ENCODE measurements at regions not wholly inside any gene's neighbourhood (a gene's known extent, or its start where the extent isn't known, plus 50 kb on each side); places are given as distances from the start of the nearest gene placed in this dataset.

DNA sequence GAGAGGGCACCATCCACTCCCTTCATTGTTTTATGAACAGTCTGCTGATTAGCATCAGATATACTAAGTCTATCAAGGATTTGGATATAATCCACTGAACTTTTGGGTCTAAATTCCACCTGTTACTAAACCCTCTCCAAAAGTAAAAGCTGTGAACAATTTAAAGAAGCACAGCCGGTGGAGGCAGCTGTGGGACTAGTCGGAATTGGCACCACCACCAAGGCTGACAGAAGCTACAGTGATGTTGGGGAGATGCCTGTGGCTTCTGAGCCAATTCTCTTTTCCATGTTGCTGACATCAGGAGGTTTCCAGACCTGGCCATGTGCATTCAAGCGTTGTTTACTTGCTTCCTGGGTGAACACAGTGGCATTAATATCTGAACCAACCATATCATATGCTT is 679.0 kb upstream of the CA10 start:
- DNase-seq = no peak

GRCh38 chr17:52831536-52831935 is 673.0 kb upstream of the CA10 start:
- DNase-seq = no peak

- no peak for DNase-seq
These were observed 670.1 kb upstream of the CA10 start for GRCh38 chr17:52828621-52829020.

DNA sequence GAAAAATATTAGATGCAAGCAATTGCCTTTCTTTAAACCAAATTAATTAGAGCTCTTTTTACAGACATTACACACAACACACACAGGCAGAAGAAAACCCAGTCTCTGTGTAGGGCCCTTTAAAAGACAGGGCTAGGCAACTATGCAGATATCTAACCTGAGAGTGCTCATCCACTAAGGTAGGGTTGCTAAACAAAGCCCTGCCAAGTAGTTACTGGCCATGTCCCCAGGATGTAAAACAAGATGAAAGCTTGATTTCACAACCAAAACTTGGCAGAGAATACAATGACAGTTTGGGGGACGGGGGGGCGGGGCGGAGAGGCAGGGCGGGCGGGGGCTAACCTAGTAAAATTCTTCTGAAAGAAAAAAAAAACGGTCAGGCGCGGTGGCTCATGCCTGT is 669.0 kb upstream of the CA10 start:
- DNase-seq = no peak

DNA sequence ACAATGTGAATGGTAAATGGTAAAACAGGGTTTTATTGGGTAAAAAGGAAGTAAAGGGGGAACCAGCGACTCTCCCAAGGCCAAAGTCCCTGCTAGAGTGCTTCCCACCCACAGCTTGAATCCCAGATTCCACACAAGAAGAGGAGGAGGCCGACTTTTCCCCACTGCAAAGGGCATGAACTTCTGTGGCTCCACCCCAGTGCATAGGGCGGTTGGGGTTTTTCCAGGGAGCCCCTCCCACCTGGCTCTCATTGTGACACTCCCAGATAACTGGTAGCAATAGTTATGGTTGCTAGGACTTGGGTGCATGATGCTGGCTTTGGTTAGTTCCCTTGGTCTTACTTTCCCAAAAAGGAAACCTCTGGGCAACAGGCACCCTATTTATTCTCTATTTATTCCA is 666.0 kb upstream of the CA10 start:
- no peak for DNase-seq

DNA sequence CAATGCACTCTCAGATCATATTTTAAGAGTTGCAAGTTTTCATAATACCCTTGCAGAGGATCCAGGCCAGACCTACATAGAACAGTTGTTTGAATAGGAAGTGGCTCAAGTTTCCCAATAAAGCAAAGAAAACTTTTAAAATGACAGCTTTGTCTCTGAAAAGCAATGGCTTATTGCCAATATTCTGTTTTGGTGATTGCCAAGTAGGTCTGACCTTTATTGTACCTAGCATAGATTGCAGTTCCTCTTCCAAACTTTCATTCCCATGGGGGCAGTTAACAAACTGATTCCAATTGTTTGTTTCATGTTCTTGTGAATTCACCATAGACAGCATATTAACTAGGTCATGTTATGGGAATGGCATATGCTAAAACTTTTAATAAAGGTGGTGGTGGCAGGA is 664.6 kb upstream of the CA10 start:
- DNase-seq = no peak

GRCh38 chr17:52790359-52790955 is 631.9 kb upstream of the CA10 start:
- no peak for DNase-seq

DNA sequence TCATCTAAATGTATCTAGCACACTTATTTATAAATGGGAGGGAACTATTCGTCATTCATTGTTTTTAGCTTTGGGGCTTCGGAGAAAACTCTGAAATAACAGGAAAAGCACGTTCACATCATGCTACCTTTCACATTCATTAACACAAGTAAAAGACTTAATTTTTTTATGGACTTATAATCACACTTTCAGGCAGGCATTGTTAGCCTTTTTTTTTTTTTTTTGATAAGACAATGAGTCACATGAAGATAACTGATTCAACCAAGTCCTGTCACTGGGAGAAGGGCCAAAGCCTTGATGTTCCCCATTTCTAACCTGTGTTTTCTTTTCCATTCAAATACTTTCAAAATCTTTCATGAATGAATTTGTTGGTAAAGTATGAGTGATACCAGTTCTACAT is 631.3 kb upstream of the CA10 start:
- DNase-seq = no peak

- no peak for DNase-seq
These were observed 617.7 kb upstream of the CA10 start for GRCh38 chr17:52776234-52776633.

DNA sequence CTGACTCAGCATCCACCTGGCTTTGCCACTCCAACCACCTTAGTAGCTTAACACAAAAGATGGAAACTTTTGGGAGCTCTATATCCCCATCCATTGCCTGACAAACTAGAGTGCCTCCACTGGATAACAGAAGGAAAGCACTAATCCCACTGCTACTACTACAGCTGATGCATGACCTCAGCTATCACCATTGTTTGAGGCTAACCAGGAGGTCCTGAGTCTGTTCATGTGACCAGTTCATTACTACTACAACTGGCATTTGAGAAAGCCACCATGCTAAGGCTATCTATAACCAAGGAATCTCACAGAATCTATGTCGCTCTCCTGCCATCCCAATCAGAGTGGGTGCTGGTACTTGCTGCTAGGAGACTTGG is 604.3 kb upstream of the CA10 start:
- DNase-seq = no peak

DNA sequence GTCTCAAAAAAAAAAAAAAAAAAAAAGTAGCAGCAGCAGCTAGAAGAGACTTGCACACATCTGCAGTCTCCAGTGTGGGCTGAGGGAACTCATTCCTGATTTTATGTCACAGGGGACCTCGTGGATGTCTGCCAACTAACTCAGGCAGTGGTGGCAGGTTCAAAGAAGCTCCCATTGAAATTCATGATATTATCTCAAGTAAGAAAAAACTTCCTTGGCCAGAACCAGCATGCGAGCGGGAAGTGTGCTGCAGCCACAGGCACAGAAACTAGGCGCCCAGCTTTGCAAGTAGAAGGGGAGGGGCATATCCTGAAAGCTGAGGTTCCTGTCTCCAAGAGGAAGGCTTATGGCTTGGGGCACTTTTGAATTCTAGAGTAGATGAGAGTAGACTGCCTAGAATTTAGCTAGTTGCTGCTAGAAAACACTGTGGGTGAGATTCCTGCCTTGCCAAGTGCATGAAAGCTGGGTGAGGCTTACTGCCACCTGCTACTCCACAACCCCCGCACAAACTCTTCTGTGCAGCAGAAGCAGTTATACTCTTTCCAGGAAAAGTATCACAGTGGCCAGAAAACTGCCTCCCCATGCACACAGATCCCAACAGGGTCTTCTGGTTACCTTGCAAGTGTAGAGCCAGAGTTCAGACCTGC is 603.8 kb upstream of the CA10 start:
- DNase-seq = no peak

- DNase-seq = no peak
These were observed 601.4 kb upstream of the CA10 start for GRCh38 chr17:52759864-52760263.

GRCh38 chr17:52758481-52758880 is 600.0 kb upstream of the CA10 start:
- no peak for DNase-seq

- no peak for DNase-seq
These were observed 598.2 kb upstream of the CA10 start for GRCh38 chr17:52756746-52757145.

DNA sequence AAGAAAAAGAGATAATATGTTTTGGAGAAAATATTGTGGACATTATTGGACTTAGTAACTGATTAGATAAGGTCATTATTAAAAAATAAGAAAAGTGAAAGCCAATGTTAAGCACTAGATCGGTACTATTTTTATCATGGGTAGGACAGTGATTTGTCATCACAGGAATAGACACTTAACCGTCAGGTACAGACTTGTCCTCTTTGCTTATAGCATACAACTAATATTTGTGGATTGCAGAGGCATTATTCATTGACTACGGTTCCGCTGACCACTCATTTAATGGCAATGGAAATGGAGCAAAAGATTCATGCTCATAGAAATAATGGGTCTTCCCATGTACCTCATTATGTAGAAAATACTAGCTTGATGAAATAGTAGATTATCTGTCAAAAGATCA is 596.3 kb upstream of the CA10 start:
- no peak for DNase-seq

DNA sequence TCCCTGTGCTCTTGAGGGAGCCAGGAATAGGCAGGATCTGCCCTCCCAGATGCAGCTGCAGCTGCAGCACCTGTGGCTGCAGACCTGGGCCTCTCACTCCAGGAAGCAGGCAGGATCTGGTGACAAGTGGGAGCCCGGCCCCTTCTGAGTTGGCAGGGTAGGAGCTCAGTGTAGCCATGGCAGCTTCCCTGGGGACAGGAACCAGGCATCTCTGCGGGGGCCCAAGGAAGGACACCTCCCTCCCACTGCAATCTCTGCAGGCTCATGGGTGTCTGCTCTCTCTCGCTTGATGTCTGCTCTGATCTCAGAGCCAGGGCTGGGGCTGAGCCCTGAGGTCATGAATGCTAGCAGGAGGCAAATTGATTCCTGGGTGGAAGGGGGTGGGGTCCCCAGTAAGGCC is 592.5 kb upstream of the CA10 start:
- DNase-seq = peak; percentile 80

DNA sequence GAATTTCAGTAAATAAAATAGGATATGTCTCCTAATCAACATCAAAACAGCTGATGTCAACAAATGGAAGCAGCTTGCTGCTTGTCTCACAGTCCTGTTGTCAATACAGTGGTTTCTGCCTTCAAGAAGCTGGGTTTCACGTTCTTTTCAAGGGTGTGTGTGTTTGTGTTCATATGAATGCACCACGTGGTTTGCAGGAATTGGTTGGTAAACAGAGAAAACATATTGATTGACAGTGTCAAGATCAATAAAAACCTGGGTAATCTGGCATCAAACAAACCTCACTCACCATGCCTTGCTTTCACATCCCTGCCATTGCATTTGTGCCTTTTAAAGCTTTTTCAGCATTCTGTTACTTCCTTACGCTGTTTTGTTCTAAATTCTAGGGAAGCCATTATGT is 585.7 kb upstream of the CA10 start:
- no peak for DNase-seq

- DNase-seq = no peak
These were observed 581.5 kb upstream of the CA10 start for GRCh38 chr17:52740006-52740405.

DNA sequence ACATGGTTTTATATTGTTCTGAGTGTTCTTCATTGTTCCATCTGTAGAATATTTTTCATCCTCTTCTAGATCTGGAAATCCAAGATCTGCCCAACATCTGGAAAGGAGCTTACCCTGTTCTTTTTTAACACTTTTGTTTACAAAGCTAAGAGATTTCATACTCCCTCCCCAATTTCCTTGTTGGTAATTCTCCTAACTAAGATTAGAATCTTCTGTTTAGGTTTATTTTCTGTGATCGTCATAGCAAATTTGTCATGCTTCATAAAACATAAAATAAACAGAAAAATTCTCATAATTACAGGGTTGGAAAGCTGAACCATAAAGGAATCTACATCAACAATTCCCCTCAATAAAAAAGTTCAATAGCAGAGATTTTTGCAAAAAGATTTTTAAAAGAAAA is 580.3 kb upstream of the CA10 start:
- DNase-seq = no peak

DNA sequence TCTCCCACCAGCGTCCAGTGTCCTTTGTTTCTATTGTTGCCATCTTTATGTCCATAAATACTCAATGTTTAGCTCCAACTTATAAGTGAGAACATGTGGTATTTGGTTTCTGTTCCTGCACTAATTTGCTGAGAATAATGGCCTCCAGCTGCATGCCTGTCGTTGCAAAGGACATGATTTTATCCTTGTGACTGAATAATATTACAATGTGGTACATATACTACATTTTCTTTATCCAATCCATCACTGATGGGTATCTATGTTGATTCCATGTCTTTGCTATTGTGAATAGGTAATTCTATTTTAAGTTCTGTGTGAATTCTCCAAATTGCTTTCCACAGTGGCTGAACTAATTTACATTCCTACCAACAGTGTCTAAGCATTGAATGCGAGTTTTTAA is 578.6 kb upstream of the CA10 start:
- no peak for DNase-seq

DNA sequence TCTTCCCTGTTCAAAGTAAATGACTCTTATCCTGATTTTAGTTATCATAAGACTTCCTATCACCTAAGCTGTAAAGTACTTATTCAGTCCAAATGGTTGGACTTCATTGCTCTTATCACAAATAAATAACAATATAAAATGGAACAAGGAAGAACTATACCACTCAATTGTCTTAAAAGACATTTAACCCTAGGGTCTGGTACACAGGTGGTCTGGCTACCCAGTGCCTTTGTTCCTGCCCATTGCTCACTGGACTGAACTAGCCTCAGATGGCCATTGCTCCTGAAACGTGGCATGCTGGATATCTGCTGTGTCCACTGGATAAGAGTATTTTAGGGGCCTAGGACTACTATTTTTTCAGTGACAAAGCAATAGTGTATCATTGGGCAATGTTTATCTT is 574.3 kb upstream of the CA10 start:
- DNase-seq = no peak

- DNase-seq = no peak
These were observed 566.1 kb upstream of the CA10 start for GRCh38 chr17:52724578-52724977.

DNA sequence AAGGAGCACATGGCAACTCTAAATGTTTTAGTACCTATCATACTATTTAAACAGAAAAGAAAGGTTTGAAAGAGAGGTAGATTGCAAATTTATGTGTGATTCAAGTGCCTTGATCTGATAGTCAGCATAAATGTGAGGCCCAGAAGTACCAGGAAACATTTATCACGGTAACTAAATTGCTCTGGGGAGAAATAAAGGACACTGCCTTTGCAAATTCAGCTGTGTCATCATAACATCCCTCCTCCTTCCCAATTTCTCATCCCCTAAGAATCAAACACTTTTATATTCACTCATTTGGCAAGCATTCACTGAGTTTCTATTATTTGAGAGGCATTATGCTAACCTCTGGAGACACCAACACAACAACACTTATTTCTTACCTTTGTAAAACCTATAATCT is 563.4 kb upstream of the CA10 start:
- no peak for DNase-seq

GRCh38 chr17:52710363-52710901 is 551.9 kb upstream of the CA10 start:
- DNase-seq = no peak

- DNase-seq = no peak
These were observed 551.2 kb upstream of the CA10 start for GRCh38 chr17:52709724-52710123.
